IMR-90 (cell line): ENCODE measurements at regions not wholly inside any gene's neighbourhood (a gene's known extent, or its start where the extent isn't known, plus 50 kb on each side); places are given as distances from the start of the nearest gene placed in this dataset.

Experiments
- ATAC-seq: fragments of 200-7000 bp; cut with Tn5 transposase; 2 replicates; pipeline ENCODE4 v1.9.1; 2020; ENCODE audit warnings: low read depth, mild to moderate bottlenecking, moderate library complexity
- BruUV-seq: library from RNA; stranded (reverse); fragments of 400-500 nt; replicated peaks from 2 replicates; lab custom pipeline; 2021; lab: Mats Ljungman, UMichigan
- CTCF ChIA-PET: fragments of 300-600 bp; formaldehyde crosslinking; extraction: SDS; loops from one replicate; lab custom pipeline; 2021; ENCODE audit warnings: antibody characterized with exemption; lab: Yijun Ruan, JAX
- POLR2A ChIA-PET: fragments of 300-600 bp; sonication (Branson Sonifier 250); formaldehyde crosslinking; loops from one replicate; lab custom pipeline; 2022; ENCODE audit warnings: antibody characterized with exemption; ENCODE audit not compliant: unreplicated experiment; lab: Charles Lee
- DNase-seq: peaks from one replicate; pipeline ENCODE4 v3.0.0; 2013
- H2AFZ ChIP-seq: replicated peaks from 2 replicates; pipeline ENCODE3; 2013; ENCODE audit warnings: low read length, mild to moderate bottlenecking; ENCODE audit not compliant: poor library complexity
- H2AK5ac ChIP-seq: 2 replicates; pipeline ENCODE4 v1.6.1; 2013; ENCODE audit warnings: low read depth, low read length, inconsistent platforms
- H2AK9ac ChIP-seq: replicated peaks from 2 replicates; pipeline ENCODE3; 2013; ENCODE audit warnings: mild to moderate bottlenecking, low read depth, low read length, moderate library complexity; ENCODE audit not compliant: poor library complexity
- H2BK120ac ChIP-seq: 2 replicates; pipeline ENCODE4 v1.6.1; 2013; ENCODE audit warnings: low read depth, low read length, inconsistent platforms
- H2BK15ac ChIP-seq: 3 replicates; pipeline ENCODE4 v1.6.1; 2013; ENCODE audit warnings: low read depth, low read length, inconsistent platforms
- H2BK20ac ChIP-seq: 2 replicates; pipeline ENCODE4 v1.6.1; 2013; ENCODE audit warnings: low read depth, mild to moderate bottlenecking, inconsistent platforms, low read length, moderate library complexity
- H2BK5ac ChIP-seq: 2 replicates; pipeline ENCODE4 v1.6.1; 2013; ENCODE audit warnings: mild to moderate bottlenecking, low read depth, low read length, inconsistent platforms; ENCODE audit not compliant: poor library complexity, severe bottlenecking
- H3K14ac ChIP-seq: replicated peaks from 2 replicates; pipeline ENCODE4 v1.6.1; 2013; ENCODE audit warnings: low read depth, low read length, inconsistent platforms
- H3K18ac ChIP-seq: 2 replicates; pipeline ENCODE4 v1.6.1; 2013; ENCODE audit warnings: low read depth, low read length, control low read depth
- H3K23ac ChIP-seq: 2 replicates; pipeline ENCODE4 v1.6.1; 2013; ENCODE audit warnings: low read depth, low read length, inconsistent platforms
- H3K27ac ChIP-seq: 2 replicates; pipeline ENCODE4 v1.5.1; 2013; ENCODE audit warnings: mild to moderate bottlenecking, control low read depth, low read length; ENCODE audit not compliant: insufficient read depth
- H3K27me3 ChIP-seq: 2 replicates; pipeline ENCODE4 v1.6.1; 2013; ENCODE audit warnings: low read length; ENCODE audit not compliant: control insufficient read depth, insufficient read depth
- H3K36me3 ChIP-seq: 2 replicates; pipeline ENCODE4 v1.6.1; 2013; ENCODE audit warnings: low read length, mixed read lengths; ENCODE audit not compliant: control insufficient read depth, insufficient read depth
- H3K4ac ChIP-seq: 2 replicates; pipeline ENCODE4 v1.6.1; 2013; ENCODE audit warnings: low read depth, low read length, inconsistent platforms
- H3K4me1 ChIP-seq: 2 replicates; pipeline ENCODE4 v1.6.1; 2013; ENCODE audit warnings: low read length, mixed read lengths; ENCODE audit not compliant: control insufficient read depth, insufficient read depth
- H3K4me2 ChIP-seq: 2 replicates; pipeline ENCODE4 v1.6.1; 2013; ENCODE audit warnings: low read depth, mild to moderate bottlenecking, control low read depth, low read length, moderate library complexity
- H3K4me3 ChIP-seq: 2 replicates; pipeline ENCODE4 v1.5.1; 2013; ENCODE audit warnings: low read depth, mild to moderate bottlenecking, control low read depth, low read length, moderate library complexity; ENCODE audit not compliant: insufficient read depth
- H3K56ac ChIP-seq: 2 replicates; pipeline ENCODE4 v1.6.1; 2013; ENCODE audit warnings: low read length, inconsistent platforms; ENCODE audit not compliant: insufficient read depth; ENCODE audit errors: extremely low read depth
- H3K79me1 ChIP-seq, 2 experiments: 2 replicates each; pipeline ENCODE4 v1.6.1; 2013; ENCODE audit warnings: low read length in 2 of 2, inconsistent platforms in 1 of 2, low read depth in 1 of 2
- H3K9ac ChIP-seq: 2 replicates; pipeline ENCODE4 v1.6.1; 2013; ENCODE audit warnings: low read depth, low read length, control low read depth
- H3K9me1 ChIP-seq: 2 replicates; pipeline ENCODE4 v1.6.1; 2013; ENCODE audit warnings: low read length, inconsistent platforms; ENCODE audit not compliant: insufficient read depth
- H3K9me3 ChIP-seq: 2 replicates; pipeline ENCODE4 v1.6.1; 2013; ENCODE audit warnings: low read length; ENCODE audit not compliant: control insufficient read depth, insufficient read depth
- H4K20me1 ChIP-seq: 2 replicates; pipeline ENCODE4 v1.6.1; 2013; ENCODE audit warnings: low read length, inconsistent platforms; ENCODE audit not compliant: insufficient read depth
- H4K5ac ChIP-seq: 2 replicates; pipeline ENCODE4 v1.6.1; 2013; ENCODE audit warnings: mild to moderate bottlenecking, low read depth, low read length, control low read depth
- H4K8ac ChIP-seq, 2 experiments: 2 replicates each; pipeline ENCODE4 v1.6.1; 2013; ENCODE audit warnings: low read depth in 2 of 2, low read length in 2 of 2, control low read depth in 1 of 2, inconsistent platforms in 1 of 2
- H4K91ac ChIP-seq: 2 replicates; pipeline ENCODE4 v1.6.1; 2013; ENCODE audit warnings: low read depth, low read length, inconsistent platforms; ENCODE audit not compliant: insufficient read depth
- BHLHE40 ChIP-seq: fragments of 150-350 bp; IDR thresholded peaks from 2 replicates; pipeline ENCODE4 v1.6.1; 2016; ENCODE audit warnings: mild to moderate bottlenecking, low read depth, low read length
- CTCF ChIP-seq: conservative IDR thresholded peaks from 2 replicates; pipeline ENCODE4 v1.5.1; 2012; ENCODE audit warnings: mild to moderate bottlenecking, low read depth, low read length, improper control_type of control experiment
- FOS ChIP-seq: fragments of 150-350 bp; IDR thresholded peaks from 2 replicates; pipeline ENCODE4 v1.6.1; 2016; ENCODE audit warnings: low read depth, low read length
- MAZ ChIP-seq: IDR thresholded peaks from 2 replicates; pipeline ENCODE4 v1.6.1; 2012; ENCODE audit warnings: low read depth, mild to moderate bottlenecking, low read length, improper control_type of control experiment, moderate library complexity, borderline replicate concordance
- MXI1 ChIP-seq: IDR thresholded peaks from 2 replicates; pipeline ENCODE4 v1.6.1; 2012; ENCODE audit warnings: low read depth, mild to moderate bottlenecking, low read length, moderate library complexity, borderline replicate concordance
- NFE2L2 ChIP-seq: fragments of 150-350 bp; IDR thresholded peaks from 2 replicates; pipeline ENCODE4 v1.6.1; 2016; ENCODE audit warnings: low read depth, mild to moderate bottlenecking, low read length
- RFX5 ChIP-seq: IDR thresholded peaks from 2 replicates; pipeline ENCODE4 v1.8.0; 2012; ENCODE audit warnings: low read depth, mild to moderate bottlenecking, low read length, moderate library complexity
- SMC3 ChIP-seq: fragments of 150-350 bp; IDR thresholded peaks from 2 replicates; pipeline ENCODE4 v1.6.1; 2016; ENCODE audit warnings: low read depth, mild to moderate bottlenecking, antibody characterized with exemption, low read length, moderate library complexity
- WGBS, 2 experiments: methylation state at CpG; one replicate each; pipeline versions ENCODE4 v1.1.5 to v1.1.7; 2013; ENCODE audit warnings: missing lambda C conversion rate in 2 of 2; ENCODE audit not compliant: insufficient read length in 1 of 2; ENCODE audit errors: extremely low coverage in 2 of 2; 5-methylcytosine and 5-hydroxymethylcytosine counted together
- dilution Hi-C: fragments of 300-500 bp; cut with HindIII; formaldehyde crosslinking; loops from one replicate; pipeline ENCODE4 v1.14.3; 2018; ENCODE audit warnings: low sequenced_read_pairs; ENCODE audit not compliant: unreplicated experiment
- in situ Hi-C: fragments of 300-500 bp; cut with MboI; formaldehyde crosslinking; loops from 3 replicates; pipeline ENCODE4 v1.14.3; 2019; ENCODE audit warnings: low sequenced_read_pairs, inconsistent platforms, mixed read lengths
- intact Hi-C: fragments of 100-400 bp; cut with micrococcal nuclease; formaldehyde crosslinking; loops from 2 replicates; pipeline ENCODE4 v1.10.0; 2022
- TF ChIP-seq, protein P1 (sequence below): fragments of 150-350 bp; IDR thresholded peaks from 2 replicates; pipeline ENCODE4 v1.6.1; 2016; ENCODE audit warnings: low read depth, mild to moderate bottlenecking, low read length, moderate library complexity, borderline replicate concordance

DNA sequence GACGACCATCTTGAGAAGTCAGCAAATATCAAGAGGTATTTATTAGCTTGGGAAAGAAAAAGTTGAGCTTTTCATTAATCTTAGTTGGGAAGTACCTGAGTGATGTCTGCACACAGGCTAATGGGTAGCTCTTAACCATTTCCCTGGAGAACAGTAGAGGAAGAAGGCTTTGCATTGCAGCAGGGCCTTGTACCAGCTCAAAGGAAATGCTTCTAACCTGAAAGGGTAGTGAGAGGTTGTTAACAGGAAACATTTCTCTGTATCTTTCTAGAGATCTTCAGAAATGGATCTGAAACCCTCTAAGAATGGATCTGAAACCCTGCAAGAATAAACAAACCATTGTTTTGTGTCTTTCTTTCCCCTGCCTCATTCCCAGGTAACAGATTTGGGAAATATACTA is 393.3 kb downstream of the PLK2 start:
- TF ChIP-seq MXI1 (no peak), SMC3 (no peak), NFE2L2 (no peak), CTCF (no peak), BHLHE40 (no peak), FOS (no peak), RFX5 (no peak), MAZ (no peak)
- TF ChIP-seq, protein P1, sequence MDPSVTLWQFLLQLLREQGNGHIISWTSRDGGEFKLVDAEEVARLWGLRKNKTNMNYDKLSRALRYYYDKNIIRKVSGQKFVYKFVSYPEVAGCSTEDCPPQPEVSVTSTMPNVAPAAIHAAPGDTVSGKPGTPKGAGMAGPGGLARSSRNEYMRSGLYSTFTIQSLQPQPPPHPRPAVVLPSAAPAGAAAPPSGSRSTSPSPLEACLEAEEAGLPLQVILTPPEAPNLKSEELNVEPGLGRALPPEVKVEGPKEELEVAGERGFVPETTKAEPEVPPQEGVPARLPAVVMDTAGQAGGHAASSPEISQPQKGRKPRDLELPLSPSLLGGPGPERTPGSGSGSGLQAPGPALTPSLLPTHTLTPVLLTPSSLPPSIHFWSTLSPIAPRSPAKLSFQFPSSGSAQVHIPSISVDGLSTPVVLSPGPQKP, result no peak
- dilution Hi-C loops, result no loop called here
- Histone ChIP-seq H3K27me3 (no peaks in the 10 kb centered on the region), H3K36me3 (no peaks in the 10 kb centered on the region), H3K9me1 (no peaks in the 10 kb centered on the region), H4K20me1 (no peaks in the 10 kb centered on the region), H3K9ac (no peak overlapping the region), H3K79me1 (no peaks in the 10 kb centered on the region), H3K56ac (no peak overlapping the region), H2AK9ac (no peak overlapping the region), H3K23ac (no peak overlapping the region), H4K8ac (no peak overlapping the region), H2BK120ac (no peak overlapping the region), H3K18ac (no peak overlapping the region), H2AK5ac (no peak overlapping the region), H3K4me2 (no peak overlapping the region), H4K5ac (no peak overlapping the region), H4K91ac (no peak overlapping the region), H3K14ac (no peak overlapping the region), H2BK5ac (no peak overlapping the region), H3K4ac (no peak overlapping the region), H3K9me3 (no peaks in the 10 kb centered on the region), H2AFZ (no peak overlapping the region), H2BK20ac (no peak overlapping the region), H2BK15ac (no peak overlapping the region), H3K4me1 (no peaks in the 10 kb centered on the region), H3K4me3 (no peak overlapping the region), H3K27ac (no peak overlapping the region)
- intact Hi-C loops, result no loop called here
- ChIA-PET CTCF (no interaction called here), POLR2A (no interaction called here)
- no CpG with 5 or more reads among the region's 1 CpG for WGBS, 2 experiments
- BruUV-seq, result no TSS peak
- no peak for ATAC-seq
- in situ Hi-C loops, result no loop called here
- DNase-seq, result no peak
